ENCODE measurements at regions not wholly inside any gene's neighbourhood (a gene's known extent, or its start where the extent isn't known, plus 50 kb on each side); places are given as distances from the start of the nearest gene placed in this dataset.
"Not testable (repeated sequence)": the region's sequence is repeated elsewhere in the genome, so short reads cannot be mapped to it uniquely, and the experiment has no call there.

GRCh38 chr11:22444076-22444475 is 105.9 kb downstream of the SLC17A6 start:
- Histone ChIP-seq H3K4me1 (no peaks in the 10 kb centered on the region), H3K9me3 (no peaks in the 10 kb centered on the region), H3K27ac (no peak overlapping the region), H3K4me3 (no peak overlapping the region), H3K36me3 (no peaks in the 10 kb centered on the region), H3K27me3 (no peaks in the 10 kb centered on the region)
- TF ChIP-seq EP300 (IDR thresholded peaks at IDR 0.05) (no peak), CTCF (IDR thresholded peaks at IDR 0.05) (no peak), POLR2AphosphoS5 (IDR thresholded peaks at IDR 0.05) (no peak), POLR2A (IDR thresholded peaks at IDR 0.05) (no peak)
- 43 to 53% methylated on average over 2 of the region's 2 CpGs for WGBS, 2 donors (ENCODE audit: low coverage in 1 of 2)
- ATAC-seq = no peak

GRCh38 chr11:22441831-22442230 is 103.7 kb downstream of the SLC17A6 start:
- Histone ChIP-seq H3K4me1 (no peaks in the 10 kb centered on the region), H3K36me3 (no peaks in the 10 kb centered on the region), H3K4me3 (no peak overlapping the region), H3K27ac (no peak overlapping the region), H3K27me3 (no peaks in the 10 kb centered on the region), H3K9me3 (no peaks in the 10 kb centered on the region)
- WGBS, 2 donors (ENCODE audit: low coverage in 1 of 2) = 17 to 25% methylated on average over 1 of the region's 1 CpG
- TF ChIP-seq EP300 (IDR thresholded peaks at IDR 0.05) = no peak
- ATAC-seq = no peak

- not testable (repeated sequence) for H3K36me3 ChIP-seq, H3K9me3 ChIP-seq, H3K4me3 ChIP-seq, H3K27ac ChIP-seq, H3K4me1 ChIP-seq, ATAC-seq
- 87 to 93% methylated on average over 2 to 6 of the region's 7 CpGs for WGBS, 2 donors (ENCODE audit: low coverage in 1 of 2)
- H3K27me3 ChIP-seq = peaks cover 15% of the 10 kb centered on the region
Measured at GRCh38 chr11:22435582-22435981, 97.4 kb downstream of the SLC17A6 start.

GRCh38 chr11:22433517-22433916 is 95.3 kb downstream of the SLC17A6 start:
- no peak for ATAC-seq
- no peaks in the 10 kb centered on the region for H3K36me3 ChIP-seq
- TF ChIP-seq POLR2A (IDR thresholded peaks at IDR 0.05) (no peak), POLR2AphosphoS5 (IDR thresholded peaks at IDR 0.05) (no peak), CTCF (IDR thresholded peaks at IDR 0.05) (no peak), EP300 (IDR thresholded peaks at IDR 0.05) (no peak)
- H3K9me3 ChIP-seq = peaks cover 0 to 5% (median 0%) of the 10 kb centered on the region in 3 donors
- no peak overlapping the region for H3K4me3 ChIP-seq
- peaks cover 15% of the 10 kb centered on the region for H3K27me3 ChIP-seq
- H3K4me1 ChIP-seq = peaks cover 0 to 7% (median 0%) of the 10 kb centered on the region in 3 donors
- no peak overlapping the region for H3K27ac ChIP-seq
- 87 to 91% methylated on average over 4 to 5 of the region's 5 CpGs for WGBS, 2 donors (ENCODE audit: low coverage in 1 of 2)

GRCh38 chr11:22433094-22433455 is 94.9 kb downstream of the SLC17A6 start:
- H3K27ac ChIP-seq = peak overlapping the region in 1 of 4 donors; percentile 37
- TF ChIP-seq CTCF (IDR thresholded peaks at IDR 0.05) (no peak), POLR2AphosphoS5 (IDR thresholded peaks at IDR 0.05) (no peak), POLR2A (IDR thresholded peaks at IDR 0.05) (no peak), EP300 (IDR thresholded peaks at IDR 0.05) (no peak)
- peaks cover 0 to 5% (median 0%) of the 10 kb centered on the region in 3 donors for H3K9me3 ChIP-seq
- H3K4me3 ChIP-seq = peak overlapping the region in 1 of 2 donors; percentile 44
- no peak for ATAC-seq
- peaks cover 0 to 7% (median 0%) of the 10 kb centered on the region in 3 donors for H3K4me1 ChIP-seq
- H3K36me3 ChIP-seq = no peaks in the 10 kb centered on the region
- peaks cover 15% of the 10 kb centered on the region for H3K27me3 ChIP-seq
- 3 to 19% methylated on average over 5 of the region's 5 CpGs for WGBS, 2 donors (ENCODE audit: low coverage in 1 of 2)

GRCh38 chr11:22432291-22433093 is 94.3 kb downstream of the SLC17A6 start:
- Histone ChIP-seq H3K9me3 (peaks cover 0 to 5% (median 0%) of the 10 kb centered on the region in 3 donors), H3K27ac (peak overlapping the region in 3 of 4 donors; percentile 37 to 42 (median 38)), H3K36me3 (no peaks in the 10 kb centered on the region), H3K4me1 (peaks cover 0 to 7% (median 0%) of the 10 kb centered on the region in 3 donors), H3K27me3 (peaks cover 15% of the 10 kb centered on the region), H3K4me3 (peak overlapping the region in 1 of 2 donors; percentile 44)
- TF ChIP-seq CTCF (IDR thresholded peaks at IDR 0.05) = no peak
- TF ChIP-seq EP300 (IDR thresholded peaks at IDR 0.05) = no peak
- TF ChIP-seq POLR2A (IDR thresholded peaks at IDR 0.05) = no peak
- no peak for TF ChIP-seq POLR2AphosphoS5 (IDR thresholded peaks at IDR 0.05)
- ATAC-seq = peak; percentile 53
- WGBS, 2 donors (ENCODE audit: low coverage in 1 of 2) = 4 to 6% methylated on average over 14 to 22 of the region's 40 CpGs
